ENCODE measurements at regions not wholly inside any gene's neighbourhood (a gene's known extent, or its start where the extent isn't known, plus 50 kb on each side); places are given as distances from the start of the nearest gene placed in this dataset.

GRCh38 chr11:27241311-27242122 lies 121.5 kb downstream of the CCDC34 start:
- DNase-seq (no peak), ATAC-seq (ENCODE audit: insufficient read depth, low read depth) (no peak)
- no peak for TF ChIP-seq EZH2 (IDR thresholded peaks at IDR 0.05; ENCODE audit: borderline replicate concordance, low read depth, low read length, severe bottlenecking)
- TF ChIP-seq, protein P1, sequence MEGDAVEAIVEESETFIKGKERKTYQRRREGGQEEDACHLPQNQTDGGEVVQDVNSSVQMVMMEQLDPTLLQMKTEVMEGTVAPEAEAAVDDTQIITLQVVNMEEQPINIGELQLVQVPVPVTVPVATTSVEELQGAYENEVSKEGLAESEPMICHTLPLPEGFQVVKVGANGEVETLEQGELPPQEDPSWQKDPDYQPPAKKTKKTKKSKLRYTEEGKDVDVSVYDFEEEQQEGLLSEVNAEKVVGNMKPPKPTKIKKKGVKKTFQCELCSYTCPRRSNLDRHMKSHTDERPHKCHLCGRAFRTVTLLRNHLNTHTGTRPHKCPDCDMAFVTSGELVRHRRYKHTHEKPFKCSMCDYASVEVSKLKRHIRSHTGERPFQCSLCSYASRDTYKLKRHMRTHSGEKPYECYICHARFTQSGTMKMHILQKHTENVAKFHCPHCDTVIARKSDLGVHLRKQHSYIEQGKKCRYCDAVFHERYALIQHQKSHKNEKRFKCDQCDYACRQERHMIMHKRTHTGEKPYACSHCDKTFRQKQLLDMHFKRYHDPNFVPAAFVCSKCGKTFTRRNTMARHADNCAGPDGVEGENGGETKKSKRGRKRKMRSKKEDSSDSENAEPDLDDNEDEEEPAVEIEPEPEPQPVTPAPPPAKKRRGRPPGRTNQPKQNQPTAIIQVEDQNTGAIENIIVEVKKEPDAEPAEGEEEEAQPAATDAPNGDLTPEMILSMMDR (IDR thresholded peaks at IDR 0.05; ENCODE audit: borderline replicate concordance, extremely low read depth, low read length, poor library complexity, severe bottlenecking) = no peak
- no peaks in the 10 kb centered on the region for H3K9me3 ChIP-seq (ENCODE audit: insufficient read depth, low read length, severe bottlenecking)
- H3K27ac ChIP-seq (ENCODE audit: low read length) = no peak overlapping the region
- no peaks in the 10 kb centered on the region for H3K27me3 ChIP-seq (ENCODE audit: insufficient read depth, low read length, poor library complexity)
- H4K20me1 ChIP-seq (ENCODE audit: insufficient read depth, low read length) = no peaks in the 10 kb centered on the region
- H2AFZ ChIP-seq (ENCODE audit: low read depth, low read length) = no peak overlapping the region
- no peaks in the 10 kb centered on the region for H3K4me1 ChIP-seq (ENCODE audit: insufficient read depth, low read length)
- no peaks in the 10 kb centered on the region for H3K36me3 ChIP-seq (ENCODE audit: insufficient read depth, low read length)
- H3K79me2 ChIP-seq (ENCODE audit: insufficient read depth, low read length) = no peaks in the 10 kb centered on the region
- H3K9ac ChIP-seq (ENCODE audit: low read depth, low read length) = no peak overlapping the region
- no peak overlapping the region for H3K4me3 ChIP-seq (ENCODE audit: low read depth in 1 of 2, low read length in 2 of 2)
- H3K4me2 ChIP-seq (ENCODE audit: insufficient read depth, low read length) = no peak overlapping the region

DNA sequence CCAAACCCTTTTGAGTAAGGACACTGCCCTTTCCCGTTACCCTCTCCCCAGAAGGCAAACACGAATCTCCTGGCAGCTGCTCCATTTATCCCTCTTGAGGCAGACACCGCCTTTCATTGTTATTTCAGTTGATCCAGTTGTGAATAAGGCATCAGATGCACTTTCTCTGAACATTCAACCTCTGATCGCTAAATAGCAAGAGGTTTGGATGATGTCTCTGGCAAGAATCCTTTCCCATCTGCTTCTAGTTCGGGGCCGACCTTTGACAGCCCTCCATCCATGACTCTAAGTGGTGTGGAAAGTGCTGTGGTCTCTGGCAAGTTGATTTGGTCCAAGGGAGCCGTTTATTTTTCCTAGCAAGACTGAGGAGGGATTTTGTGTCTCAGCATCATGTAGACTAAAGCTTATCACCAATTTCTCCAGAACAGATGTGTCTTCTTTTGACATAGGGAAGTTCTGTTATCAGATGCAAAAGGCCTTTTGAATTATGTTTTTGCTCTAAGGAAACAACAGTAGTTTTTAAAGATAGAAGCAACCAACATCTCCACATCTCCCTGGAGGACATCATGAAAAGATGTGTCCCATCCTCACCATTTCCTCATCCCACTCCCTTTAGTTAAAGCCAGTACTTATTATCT lies 123.6 kb downstream of the CCDC34 start:
- TF ChIP-seq, protein P1 (IDR thresholded peaks at IDR 0.05; ENCODE audit: borderline replicate concordance, extremely low read depth, low read length, poor library complexity, severe bottlenecking) = no peak
- no peak for TF ChIP-seq EZH2 (IDR thresholded peaks at IDR 0.05; ENCODE audit: borderline replicate concordance, low read depth, low read length, severe bottlenecking)
- Histone ChIP-seq H4K20me1 (ENCODE audit: insufficient read depth, low read length) (no peaks in the 10 kb centered on the region), H2AFZ (ENCODE audit: low read depth, low read length) (no peak overlapping the region), H3K27ac (ENCODE audit: low read length) (no peak overlapping the region), H3K4me3 (ENCODE audit: low read depth in 1 of 2, low read length in 2 of 2) (no peak overlapping the region), H3K4me2 (ENCODE audit: insufficient read depth, low read length) (no peak overlapping the region), H3K27me3 (ENCODE audit: insufficient read depth, low read length, poor library complexity) (no peaks in the 10 kb centered on the region), H3K4me1 (ENCODE audit: insufficient read depth, low read length) (no peaks in the 10 kb centered on the region), H3K79me2 (ENCODE audit: insufficient read depth, low read length) (no peaks in the 10 kb centered on the region), H3K9me3 (ENCODE audit: insufficient read depth, low read length, severe bottlenecking) (no peaks in the 10 kb centered on the region), H3K9ac (ENCODE audit: low read depth, low read length) (no peak overlapping the region), H3K36me3 (ENCODE audit: insufficient read depth, low read length) (no peaks in the 10 kb centered on the region)
- ATAC-seq (ENCODE audit: insufficient read depth, low read depth) = no peak
- DNase-seq = no peak

GRCh38 chr11:27238811-27239210 lies 124.2 kb downstream of the CCDC34 start:
- TF ChIP-seq EZH2 (IDR thresholded peaks at IDR 0.05; ENCODE audit: borderline replicate concordance, low read depth, low read length, severe bottlenecking) = no peak
- TF ChIP-seq, protein P1 (IDR thresholded peaks at IDR 0.05; ENCODE audit: borderline replicate concordance, extremely low read depth, low read length, poor library complexity, severe bottlenecking) = no peak
- Histone ChIP-seq H3K27ac (ENCODE audit: low read length) (no peak overlapping the region), H3K4me1 (ENCODE audit: insufficient read depth, low read length) (no peaks in the 10 kb centered on the region), H3K4me3 (ENCODE audit: low read depth in 1 of 2, low read length in 2 of 2) (no peak overlapping the region), H3K9me3 (ENCODE audit: insufficient read depth, low read length, severe bottlenecking) (no peaks in the 10 kb centered on the region), H2AFZ (ENCODE audit: low read depth, low read length) (no peak overlapping the region), H3K9ac (ENCODE audit: low read depth, low read length) (no peak overlapping the region), H3K4me2 (ENCODE audit: insufficient read depth, low read length) (no peak overlapping the region), H3K27me3 (ENCODE audit: insufficient read depth, low read length, poor library complexity) (no peaks in the 10 kb centered on the region), H4K20me1 (ENCODE audit: insufficient read depth, low read length) (no peaks in the 10 kb centered on the region), H3K36me3 (ENCODE audit: insufficient read depth, low read length) (no peaks in the 10 kb centered on the region), H3K79me2 (ENCODE audit: insufficient read depth, low read length) (no peaks in the 10 kb centered on the region)
- ATAC-seq (ENCODE audit: insufficient read depth, low read depth) (no peak), DNase-seq (no peak)
